ENCODE measurements at regions not wholly inside any gene's neighbourhood (a gene's known extent, or its start where the extent isn't known, plus 50 kb on each side); places are given as distances from the start of the nearest gene placed in this dataset.

GRCh38 chr3:127387119-127387518 lies 99.3 kb upstream of the PRR20G start:
- no peaks in the 10 kb centered on the region for H3K9me3 ChIP-seq
- WGBS (ENCODE audit: low lambda C conversion rate) = 80% methylated on average over 8 of the region's 8 CpGs
- H3K36me3 ChIP-seq (replicated peaks in 1 of 2; ENCODE audit: control insufficient read depth in 1 of 2, insufficient read depth in 2 of 2, low read length in 1 of 2) = no peaks in the 10 kb centered on the region
- no peak overlapping the region for H2AFZ ChIP-seq (ENCODE audit: low read depth)
- H3K79me2 ChIP-seq (ENCODE audit: insufficient read depth) = no peaks in the 10 kb centered on the region
- no peaks in the 10 kb centered on the region for H3K27me3 ChIP-seq (ENCODE audit: insufficient read depth)
- POLR2A ChIA-PET = no interaction called here
- H3K4me2 ChIP-seq = no peak overlapping the region
- peaks cover 0 to 4% of the 10 kb centered on the region in 2 experiments; a peak in 1 of 4 replicates for H3K4me1 ChIP-seq (ENCODE audit: control insufficient read depth in 1 of 2, insufficient read depth in 2 of 2, low read depth in 1 of 2, low read length in 1 of 2)
- no peak overlapping the region for H3K4me3 ChIP-seq (ENCODE audit: low read depth in 2 of 2, low read length in 1 of 2)
- no peaks in the 10 kb centered on the region for H3K9me2 ChIP-seq
- no peaks in the 10 kb centered on the region for H3F3A ChIP-seq (replicated peaks; ENCODE audit: insufficient read depth)
- H3K9ac ChIP-seq = no peak overlapping the region
- DNase-seq = no peak
- no peaks in the 10 kb centered on the region for H4K20me1 ChIP-seq (ENCODE audit: insufficient read depth)
- TF ChIP-seq FOSL2 (IDR thresholded peaks at IDR 0.05; ENCODE audit: borderline replicate concordance, low read depth) (no peak), YY1 (IDR thresholded peaks at IDR 0.05; ENCODE audit: low read depth) (no peak), TAF1 (IDR thresholded peaks at IDR 0.05; ENCODE audit: borderline replicate concordance, low read depth, low read length) (no peak), SMC3 (IDR thresholded peaks at IDR 0.05; ENCODE audit: low read depth, low read length) (no peak), USF1 (IDR thresholded peaks at IDR 0.05; ENCODE audit: borderline replicate concordance, low read depth) (no peak), MEF2A (IDR thresholded peaks at IDR 0.05; ENCODE audit: borderline replicate concordance, low read depth) (no peak)
- CTCF ChIA-PET = no interaction called here
- no peak overlapping the region for H3K27ac ChIP-seq (ENCODE audit: low read depth in 2 of 2, low read length in 1 of 2)

- no peaks in the 10 kb centered on the region for H3K79me2 ChIP-seq (ENCODE audit: insufficient read depth)
- no peaks in the 10 kb centered on the region for H3K9me2 ChIP-seq
- WGBS (ENCODE audit: low lambda C conversion rate) = 90% methylated on average over 9 of the region's 9 CpGs
- POLR2A ChIA-PET = no interaction called here
- H3K9me3 ChIP-seq = peaks cover 4% of the 10 kb centered on the region; the same call in 1 of the 2 replicates
- H3K4me2 ChIP-seq = no peak overlapping the region
- no peak overlapping the region for H3K4me3 ChIP-seq (ENCODE audit: low read depth in 2 of 2, low read length in 1 of 2)
- DNase-seq = no peak
- no peak overlapping the region for H2AFZ ChIP-seq (ENCODE audit: low read depth)
- no peak overlapping the region for H3K9ac ChIP-seq
- H3K4me1 ChIP-seq (ENCODE audit: control insufficient read depth in 1 of 2, insufficient read depth in 2 of 2, low read depth in 1 of 2, low read length in 1 of 2) = peaks cover 0 to 3% of the 10 kb centered on the region in 2 experiments; a peak in 1 of 4 replicates
- CTCF ChIA-PET = no interaction called here
- H3K27ac ChIP-seq (ENCODE audit: low read depth in 2 of 2, low read length in 1 of 2) = no peak overlapping the region
- H4K20me1 ChIP-seq (ENCODE audit: insufficient read depth) = no peaks in the 10 kb centered on the region
- no peaks in the 10 kb centered on the region for H3K27me3 ChIP-seq (ENCODE audit: insufficient read depth)
- no peaks in the 10 kb centered on the region for H3K36me3 ChIP-seq (replicated peaks in 1 of 2; ENCODE audit: control insufficient read depth in 1 of 2, insufficient read depth in 2 of 2, low read length in 1 of 2)
- TF ChIP-seq TAF1 (IDR thresholded peaks at IDR 0.05; ENCODE audit: borderline replicate concordance, low read depth, low read length) = no peak
- no peak for TF ChIP-seq POLR2AphosphoS5 (IDR thresholded peaks at IDR 0.05; ENCODE audit: low read depth, low read length)
- TF ChIP-seq GABPA (IDR thresholded peaks at IDR 0.05; ENCODE audit: low read depth) = no peak
- TF ChIP-seq FOXM1 (IDR thresholded peaks at IDR 0.05; ENCODE audit: low read depth) = no peak
- TF ChIP-seq NFIC (IDR thresholded peaks at IDR 0.05; ENCODE audit: borderline replicate concordance) = no peak
- no peak for TF ChIP-seq ELF1 (IDR thresholded peaks at IDR 0.05)
- no peak for TF ChIP-seq GATA2 (CRISPR knock-in tag; IDR thresholded peaks at IDR 0.05)
- TF ChIP-seq FOSL2 (IDR thresholded peaks at IDR 0.05; ENCODE audit: borderline replicate concordance, low read depth) = no peak
- no peak for TF ChIP-seq FOXJ3 (CRISPR knock-in tag; IDR thresholded peaks at IDR 0.05)
- no peak for TF ChIP-seq USF2 (IDR thresholded peaks at IDR 0.05; ENCODE audit: borderline replicate concordance, low read depth, low read length)
- TF ChIP-seq MXI1 (IDR thresholded peaks at IDR 0.05; ENCODE audit: low read depth, low read length) = no peak
- no peak for TF ChIP-seq TCF12 (IDR thresholded peaks at IDR 0.05)
- TF ChIP-seq ZBTB33 (IDR thresholded peaks at IDR 0.05; ENCODE audit: borderline replicate concordance, low read depth) = no peak
- TF ChIP-seq SIN3A (IDR thresholded peaks at IDR 0.05; ENCODE audit: borderline replicate concordance, low read depth, low read length) = no peak
- TF ChIP-seq IRF3 (IDR thresholded peaks at IDR 0.05; ENCODE audit: low read depth, low read length) = no peak
- no peak for TF ChIP-seq MEF2A (IDR thresholded peaks at IDR 0.05; ENCODE audit: borderline replicate concordance, low read depth)
- no peak for TF ChIP-seq CHD2 (IDR thresholded peaks at IDR 0.05; ENCODE audit: low read length, partially characterized antibody)
- TF ChIP-seq TEAD4 (IDR thresholded peaks at IDR 0.05; ENCODE audit: borderline replicate concordance, insufficient read depth) = no peak
- H3F3A ChIP-seq (replicated peaks; ENCODE audit: insufficient read depth) = no peaks in the 10 kb centered on the region
These were observed 98.6 kb upstream of the PRR20G start for GRCh38 chr3:127386490-127386889.

Measured in SK-N-SH (cell line).